ENCODE measurements at regions not wholly inside any gene's neighbourhood (a gene's known extent, or its start where the extent isn't known, plus 50 kb on each side); places are given as distances from the start of the nearest gene placed in this dataset.

- TF ChIP-seq CTCF (conservative IDR thresholded peaks at IDR 0.05 in 1 of 2, IDR thresholded peaks at IDR 0.05 in 1 of 2; ENCODE audit: low read depth in 1 of 2, low read length in 2 of 2) (no peak), EZH2 (IDR thresholded peaks at IDR 0.05; ENCODE audit: low read length, missing control alignments) (no peak)
Measured at GRCh38 chr1:221558396-221558795, 183.5 kb downstream of the DUSP10 start.
